ENCODE measurements at regions not wholly inside any gene's neighbourhood (a gene's known extent, or its start where the extent isn't known, plus 50 kb on each side); places are given as distances from the start of the nearest gene placed in this dataset.

DNA sequence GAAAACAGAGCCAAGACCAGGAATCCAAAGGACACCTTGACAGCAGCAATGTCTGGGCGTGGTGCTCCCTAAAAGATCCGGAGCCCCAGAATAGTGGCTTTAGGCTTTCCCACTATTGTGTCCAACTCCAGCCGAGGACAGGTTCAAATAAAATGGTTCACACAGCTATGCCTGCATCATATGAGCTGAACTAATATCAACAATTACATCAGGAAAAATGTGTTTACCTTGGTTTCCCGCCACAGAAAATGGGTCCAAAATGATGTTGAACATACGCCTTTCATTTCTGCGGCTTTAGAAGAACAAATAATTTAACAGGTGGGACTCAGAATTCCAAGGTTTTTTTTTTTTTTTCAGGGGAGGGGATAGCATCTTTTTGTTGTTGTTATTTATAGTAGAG is 93.6 kb downstream of the OSR1 start:
- no peak for DNase-seq
- Mint-ChIP-seq H3K27me3 (ENCODE audit: low read depth, poor library complexity) (no peaks in the 10 kb centered on the region), H3K4me1 (no peaks in the 10 kb centered on the region), H3K27ac (no peak overlapping the region), H3K9me3 (no peaks in the 10 kb centered on the region), H3K4me3 (no peak overlapping the region), H3K36me3 (ENCODE audit: low read depth) (no peaks in the 10 kb centered on the region)
- TF ChIP-seq, protein P1, sequence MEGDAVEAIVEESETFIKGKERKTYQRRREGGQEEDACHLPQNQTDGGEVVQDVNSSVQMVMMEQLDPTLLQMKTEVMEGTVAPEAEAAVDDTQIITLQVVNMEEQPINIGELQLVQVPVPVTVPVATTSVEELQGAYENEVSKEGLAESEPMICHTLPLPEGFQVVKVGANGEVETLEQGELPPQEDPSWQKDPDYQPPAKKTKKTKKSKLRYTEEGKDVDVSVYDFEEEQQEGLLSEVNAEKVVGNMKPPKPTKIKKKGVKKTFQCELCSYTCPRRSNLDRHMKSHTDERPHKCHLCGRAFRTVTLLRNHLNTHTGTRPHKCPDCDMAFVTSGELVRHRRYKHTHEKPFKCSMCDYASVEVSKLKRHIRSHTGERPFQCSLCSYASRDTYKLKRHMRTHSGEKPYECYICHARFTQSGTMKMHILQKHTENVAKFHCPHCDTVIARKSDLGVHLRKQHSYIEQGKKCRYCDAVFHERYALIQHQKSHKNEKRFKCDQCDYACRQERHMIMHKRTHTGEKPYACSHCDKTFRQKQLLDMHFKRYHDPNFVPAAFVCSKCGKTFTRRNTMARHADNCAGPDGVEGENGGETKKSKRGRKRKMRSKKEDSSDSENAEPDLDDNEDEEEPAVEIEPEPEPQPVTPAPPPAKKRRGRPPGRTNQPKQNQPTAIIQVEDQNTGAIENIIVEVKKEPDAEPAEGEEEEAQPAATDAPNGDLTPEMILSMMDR (IDR thresholded peaks at IDR 0.05), result no peak

DNA sequence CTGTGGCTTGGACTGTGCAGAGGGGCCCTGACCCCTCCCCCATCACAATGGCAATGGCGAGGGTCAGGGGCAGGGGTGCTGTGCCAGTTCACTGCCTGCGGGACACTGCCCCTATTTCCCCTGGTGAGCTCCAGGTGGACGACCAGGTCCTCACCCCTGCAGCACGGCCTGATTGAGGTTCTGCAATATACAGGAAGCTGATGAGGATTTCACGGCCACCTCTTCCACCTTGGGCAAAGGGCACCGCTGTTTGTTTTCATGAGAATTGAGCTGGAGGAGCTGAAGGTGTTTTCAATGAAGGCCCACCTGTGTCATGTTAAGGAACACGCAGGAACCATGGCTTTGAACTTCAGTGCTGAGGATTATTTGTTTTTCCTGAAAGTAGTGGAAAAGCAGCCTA is 96.3 kb downstream of the OSR1 start:
- Mint-ChIP-seq H3K4me1 (no peaks in the 10 kb centered on the region), H3K9me3 (peaks cover 24% of the 10 kb centered on the region), H3K27ac (no peak overlapping the region), H3K4me3 (no peak overlapping the region), H3K27me3 (ENCODE audit: low read depth, poor library complexity) (no peaks in the 10 kb centered on the region), H3K36me3 (ENCODE audit: low read depth) (peaks cover 9% of the 10 kb centered on the region)
- TF ChIP-seq, protein P1 (IDR thresholded peaks at IDR 0.05), result no peak
- DNase-seq, result no peak

DNA sequence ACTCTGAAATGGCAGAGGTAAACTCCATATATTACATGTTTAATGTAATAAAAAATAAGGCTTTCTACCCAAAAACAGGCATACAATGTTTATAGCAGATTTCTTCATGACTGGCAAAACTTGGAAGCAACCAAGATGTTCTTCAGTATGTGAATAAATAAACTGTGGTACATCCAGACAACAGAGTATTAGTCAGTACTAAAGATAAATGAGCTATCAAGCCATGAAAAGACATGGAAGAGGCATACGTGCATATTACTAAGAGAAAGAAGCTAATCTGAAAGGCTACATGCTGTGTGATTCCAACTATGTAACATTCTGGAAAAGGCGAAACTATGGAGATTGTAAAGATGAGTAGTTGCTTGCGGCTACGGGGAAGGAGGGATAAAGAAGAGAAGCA is 97.4 kb downstream of the OSR1 start:
- Mint-ChIP-seq H3K9me3 (peaks cover 24% of the 10 kb centered on the region), H3K4me3 (no peak overlapping the region), H3K36me3 (ENCODE audit: low read depth) (peaks cover 10% of the 10 kb centered on the region), H3K4me1 (peaks cover 7% of the 10 kb centered on the region), H3K27me3 (ENCODE audit: low read depth, poor library complexity) (no peaks in the 10 kb centered on the region), H3K27ac (no peak overlapping the region)
- no peak for DNase-seq
- TF ChIP-seq, protein P1 (IDR thresholded peaks at IDR 0.05), result no peak

DNA sequence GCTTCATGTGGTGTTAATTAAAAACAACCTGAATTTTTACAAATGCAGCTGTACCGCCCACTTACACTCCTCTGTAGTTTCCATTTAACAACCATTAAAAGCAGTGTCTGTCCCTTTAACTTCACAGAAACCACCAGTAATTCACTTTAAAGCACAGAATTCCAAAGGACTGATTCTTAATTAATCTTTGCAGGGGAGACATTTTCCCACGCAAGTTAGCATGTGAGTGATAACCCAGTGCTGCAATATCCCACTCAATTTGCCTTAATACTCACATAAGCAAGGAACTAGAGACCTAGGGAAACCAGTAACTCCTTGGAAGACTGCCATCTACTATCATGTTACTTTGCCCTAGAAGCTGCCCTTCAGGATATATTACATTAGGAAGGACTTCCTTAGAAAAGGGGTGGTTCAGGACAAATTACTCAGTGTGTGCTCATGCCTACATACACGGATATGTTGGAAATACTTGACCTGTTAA is 102.3 kb downstream of the OSR1 start:
- no peak overlapping the region for H3K27ac Mint-ChIP-seq
- no peak overlapping the region for H3K4me3 Mint-ChIP-seq
- DNase-seq, result no peak
- peaks cover 15% of the 10 kb centered on the region for H3K4me1 Mint-ChIP-seq
- H3K36me3 Mint-ChIP-seq (ENCODE audit: low read depth), result peaks cover 19% of the 10 kb centered on the region
- TF ChIP-seq, protein P1 (IDR thresholded peaks at IDR 0.05), result no peak
- H3K27me3 Mint-ChIP-seq (ENCODE audit: low read depth, poor library complexity), result no peaks in the 10 kb centered on the region
- H3K9me3 Mint-ChIP-seq, result peaks cover 24% of the 10 kb centered on the region

DNA sequence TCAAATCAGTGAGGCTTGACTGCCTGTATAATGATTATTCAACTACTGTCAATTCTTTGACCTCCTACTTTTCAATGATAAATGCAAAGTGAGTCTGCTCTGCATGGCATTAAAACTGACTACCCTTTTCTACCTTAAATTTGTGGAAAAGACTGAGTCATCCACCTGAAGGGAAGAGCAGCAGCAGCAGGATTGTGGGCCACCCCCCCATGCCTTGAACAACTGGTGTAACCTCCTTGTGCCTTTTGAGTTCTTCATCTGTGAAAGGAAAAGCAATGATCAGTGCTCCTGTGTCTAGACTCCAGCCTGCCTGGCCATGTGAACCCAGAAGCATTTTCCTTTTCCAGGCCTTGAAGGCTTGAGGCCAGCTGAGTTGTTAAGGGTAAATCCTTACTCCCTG is 102.9 kb downstream of the OSR1 start:
- peaks cover 24% of the 10 kb centered on the region for H3K9me3 Mint-ChIP-seq
- peaks cover 15% of the 10 kb centered on the region for H3K4me1 Mint-ChIP-seq
- peaks cover 19% of the 10 kb centered on the region for H3K36me3 Mint-ChIP-seq (ENCODE audit: low read depth)
- H3K4me3 Mint-ChIP-seq, result no peak overlapping the region
- H3K27ac Mint-ChIP-seq, result no peak overlapping the region
- TF ChIP-seq, protein P1 (IDR thresholded peaks at IDR 0.05), result no peak
- DNase-seq, result no peak
- no peaks in the 10 kb centered on the region for H3K27me3 Mint-ChIP-seq (ENCODE audit: low read depth, poor library complexity)

DNA sequence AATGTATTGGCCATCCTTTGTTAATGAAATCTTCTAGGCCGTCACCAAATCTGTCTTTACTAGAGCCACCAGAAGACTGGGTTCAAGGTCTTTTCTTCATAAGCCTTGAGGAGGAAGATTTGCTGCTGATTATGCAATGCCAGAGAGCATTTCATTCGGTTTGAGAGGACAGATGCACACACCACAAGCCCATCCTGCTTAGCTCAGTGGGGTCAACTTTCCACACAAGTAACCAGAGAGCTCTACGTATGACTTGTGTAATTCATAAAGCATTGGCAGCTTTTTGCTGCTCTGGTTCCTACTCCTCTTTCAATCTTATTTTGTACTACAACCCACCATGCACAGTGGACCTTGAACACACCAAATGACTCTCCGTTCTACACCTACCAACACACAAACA is 106.9 kb downstream of the OSR1 start:
- Mint-ChIP-seq H3K27me3 (ENCODE audit: low read depth, poor library complexity) (no peaks in the 10 kb centered on the region), H3K27ac (no peak overlapping the region), H3K9me3 (no peaks in the 10 kb centered on the region), H3K4me1 (peaks cover 15% of the 10 kb centered on the region), H3K4me3 (no peak overlapping the region), H3K36me3 (ENCODE audit: low read depth) (peaks cover 10% of the 10 kb centered on the region)
- TF ChIP-seq, protein P1 (IDR thresholded peaks at IDR 0.05), result no peak
- DNase-seq, result no peak

All from nephron progenitor cell (in vitro differentiated cells).